ENCODE measurements at regions not wholly inside any gene's neighbourhood (a gene's known extent, or its start where the extent isn't known, plus 50 kb on each side); places are given as distances from the start of the nearest gene placed in this dataset.

GRCh38 chr15:70281261-70281810 lies 183.6 kb upstream of the TLE3 start:
- TF ChIP-seq CTCF (IDR thresholded peaks at IDR 0.05) (no peak), POLR2AphosphoS5 (IDR thresholded peaks at IDR 0.05) (no peak), POLR2A (IDR thresholded peaks at IDR 0.05) (no peak), EP300 (IDR thresholded peaks at IDR 0.05) (no peak)

All from stomach (tissue), 4 donors.